Activated T-cell treated with anti-CD3 and anti-CD28 coated beads, Interleukin-2, amount 50 U/mL, for 4 hours (primary cell): ENCODE measurements at regions not wholly inside any gene's neighbourhood (a gene's known extent, or its start where the extent isn't known, plus 50 kb on each side); places are given as distances from the start of the nearest gene placed in this dataset.
"Not testable (repeated sequence)": the region's sequence is repeated elsewhere in the genome, so short reads cannot be mapped to it uniquely, and the experiment has no call there.

Experiments used
- ATAC-seq, 2 donors: fragments of 200-7000 bp; cut with Tn5 transposase; one replicate each; pipeline ENCODE4 v1.10.0; 2021
- DNase-seq: peaks from one replicate; pipeline ENCODE4 v3.0.0-alpha.2; 2020
- H3K27me3 Mint-ChIP-seq: one replicate; pipeline ENCODE4 v1.8.0; 2021; ENCODE audit warnings: low read depth, mixed read lengths
- H3K36me3 Mint-ChIP-seq: one replicate; pipeline ENCODE4 v1.8.0; 2022; ENCODE audit warnings: mixed read lengths; ENCODE audit not compliant: insufficient read depth
- H3K4me1 Mint-ChIP-seq: one replicate; pipeline ENCODE4 v1.8.0; 2021; ENCODE audit warnings: low read depth, mixed read lengths
- H3K4me3 Mint-ChIP-seq: one replicate; pipeline ENCODE4 v1.8.0; 2021; ENCODE audit warnings: mild to moderate bottlenecking, moderate library complexity, mixed read lengths
- H3K9me3 Mint-ChIP-seq: one replicate; pipeline ENCODE4 v1.8.0; 2021; ENCODE audit warnings: mixed read lengths

- H3K9me3 Mint-ChIP-seq, H3K27me3 Mint-ChIP-seq, DNase-seq, ATAC-seq, H3K4me3 Mint-ChIP-seq, H3K4me1 Mint-ChIP-seq, H3K36me3 Mint-ChIP-seq: not testable (repeated sequence)
Measured at GRCh38 chr21:28013123-28013522, 979.6 kb downstream of the LTN1 start.

GRCh38 chr21:28011970-28012369, 980.7 kb downstream of the LTN1 start:
- H3K4me3 Mint-ChIP-seq, H3K4me1 Mint-ChIP-seq, H3K36me3 Mint-ChIP-seq, H3K27me3 Mint-ChIP-seq, DNase-seq, H3K9me3 Mint-ChIP-seq, ATAC-seq: not testable (repeated sequence)

DNA sequence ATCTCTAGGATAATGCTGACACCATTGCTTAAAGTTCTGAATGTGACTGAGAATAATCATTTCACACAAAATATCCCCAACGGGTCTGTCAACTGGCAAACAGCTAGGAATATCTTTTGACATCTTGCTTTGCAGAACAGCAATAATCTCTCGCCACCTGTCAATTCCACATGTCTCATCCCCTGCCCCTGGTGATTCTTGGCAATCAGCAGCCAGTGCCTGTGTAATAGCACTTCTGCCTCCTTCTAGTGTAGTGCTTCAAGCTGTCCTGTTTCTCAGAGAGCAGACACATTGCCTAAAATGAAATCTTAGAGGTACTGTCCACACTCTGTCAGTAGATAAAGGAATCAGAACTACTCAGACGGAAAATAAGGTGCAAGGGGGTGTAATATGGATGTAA, 984.4 kb downstream of the LTN1 start:
- ATAC-seq, H3K36me3 Mint-ChIP-seq, H3K4me1 Mint-ChIP-seq, H3K9me3 Mint-ChIP-seq, H3K27me3 Mint-ChIP-seq, DNase-seq, H3K4me3 Mint-ChIP-seq: not testable (repeated sequence)

- H3K36me3 Mint-ChIP-seq, ATAC-seq, DNase-seq, H3K4me1 Mint-ChIP-seq, H3K9me3 Mint-ChIP-seq, H3K27me3 Mint-ChIP-seq, H3K4me3 Mint-ChIP-seq: not testable (repeated sequence)
Measured at GRCh38 chr21:28003627-28004026, 989.0 kb downstream of the LTN1 start.

DNA sequence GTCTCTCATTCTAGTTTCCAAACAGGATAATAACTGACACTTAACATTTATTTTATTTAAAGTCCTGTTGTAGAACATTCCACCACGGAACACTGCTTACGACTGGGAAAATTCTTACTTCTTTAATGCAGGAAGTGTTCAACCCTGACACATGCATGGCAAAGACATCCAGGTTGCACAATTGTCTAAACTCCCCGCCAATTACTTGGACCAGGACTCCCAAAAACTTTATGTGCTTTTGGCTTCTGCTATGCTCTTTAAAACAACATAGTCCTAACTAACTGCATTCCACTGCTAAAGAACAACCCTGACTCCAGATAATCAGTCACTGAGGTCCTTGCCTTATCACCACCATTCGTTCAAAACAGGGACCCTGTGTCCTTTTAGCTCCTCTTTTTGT, 995.8 kb downstream of the LTN1 start:
- ATAC-seq, H3K9me3 Mint-ChIP-seq, DNase-seq, H3K36me3 Mint-ChIP-seq, H3K4me3 Mint-ChIP-seq, H3K4me1 Mint-ChIP-seq, H3K27me3 Mint-ChIP-seq: not testable (repeated sequence)

DNA sequence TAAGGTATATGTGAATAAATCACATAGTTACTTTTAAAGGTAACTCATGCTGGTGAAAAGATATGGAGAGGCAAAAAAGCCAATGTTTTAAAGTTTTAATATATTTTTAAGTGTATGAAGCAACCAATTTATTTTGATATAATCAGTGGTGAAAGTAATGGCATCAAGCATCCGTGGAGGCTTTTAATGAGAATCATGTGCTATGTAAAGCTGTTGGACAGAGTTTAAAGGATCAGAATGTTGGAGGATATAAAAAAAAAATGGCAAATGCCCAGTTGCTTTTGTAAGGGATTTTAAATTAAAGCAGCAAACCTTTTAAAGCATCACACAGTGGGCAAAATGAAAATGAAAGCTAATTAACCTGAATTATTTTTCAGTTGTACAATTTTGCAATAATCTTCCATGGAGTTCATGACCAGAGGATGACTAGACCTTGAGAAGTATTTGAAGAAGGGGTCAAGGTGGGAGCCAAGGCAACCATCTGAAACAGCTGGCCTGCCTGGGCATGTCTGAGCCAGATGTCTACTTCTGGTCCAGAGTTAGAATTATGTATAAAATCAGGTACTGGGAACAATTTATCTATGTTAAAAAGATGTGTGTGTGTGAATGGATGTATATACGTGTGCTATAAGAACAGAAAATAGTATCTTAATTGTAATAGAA, 1007.9 kb downstream of the LTN1 start:
- not testable (repeated sequence) for H3K36me3 Mint-ChIP-seq, H3K4me1 Mint-ChIP-seq, DNase-seq, H3K9me3 Mint-ChIP-seq, H3K4me3 Mint-ChIP-seq, H3K27me3 Mint-ChIP-seq, ATAC-seq

GRCh38 chr21:27979446-27979845, 1012.6 kb upstream of the ADAMTS5 start:
- not testable (repeated sequence) for H3K36me3 Mint-ChIP-seq, H3K4me1 Mint-ChIP-seq, DNase-seq, H3K27me3 Mint-ChIP-seq, H3K4me3 Mint-ChIP-seq, H3K9me3 Mint-ChIP-seq, ATAC-seq

DNA sequence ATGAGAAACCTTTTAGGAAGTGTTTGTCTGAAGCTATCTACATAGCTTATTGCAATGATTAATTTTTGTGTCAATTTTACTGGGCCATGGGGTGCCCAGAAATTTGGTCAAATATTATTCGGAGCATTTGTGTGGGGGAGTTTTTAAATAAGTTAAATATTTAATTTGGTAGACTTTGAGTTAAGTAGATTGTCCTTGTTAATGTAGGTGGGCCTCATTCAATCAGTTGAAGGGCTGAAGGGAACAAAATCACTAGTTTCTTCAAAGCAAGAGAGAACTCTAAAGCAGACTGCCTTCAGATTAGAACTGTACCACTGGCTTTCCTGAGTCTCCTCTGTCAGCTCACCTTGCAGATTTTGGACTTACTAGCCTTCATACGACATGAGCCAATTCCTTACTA, 1008.6 kb upstream of the ADAMTS5 start:
- Mint-ChIP-seq H3K4me1 (no peaks in the 10 kb centered on the region), H3K9me3 (peaks cover 6% of the 10 kb centered on the region), H3K4me3 (no peak overlapping the region), H3K27me3 (no peaks in the 10 kb centered on the region), H3K36me3 (no peaks in the 10 kb centered on the region)
- DNase-seq, result no peak
- no peak for ATAC-seq

GRCh38 chr21:27974152-27974551, 1007.3 kb upstream of the ADAMTS5 start:
- not testable (repeated sequence) for H3K36me3 Mint-ChIP-seq, H3K9me3 Mint-ChIP-seq, H3K4me1 Mint-ChIP-seq, H3K27me3 Mint-ChIP-seq, DNase-seq, ATAC-seq, H3K4me3 Mint-ChIP-seq

- DNase-seq, H3K4me1 Mint-ChIP-seq, H3K4me3 Mint-ChIP-seq, H3K27me3 Mint-ChIP-seq, H3K9me3 Mint-ChIP-seq, ATAC-seq, H3K36me3 Mint-ChIP-seq: not testable (repeated sequence)
Measured at GRCh38 chr21:27968240-27968639, 1001.4 kb upstream of the ADAMTS5 start.

GRCh38 chr21:27954543-27955165, 987.8 kb upstream of the ADAMTS5 start:
- DNase-seq (no peak), ATAC-seq (no peak)
- no peaks in the 10 kb centered on the region for H3K27me3 Mint-ChIP-seq
- no peaks in the 10 kb centered on the region for H3K9me3 Mint-ChIP-seq
- H3K4me1 Mint-ChIP-seq, result no peaks in the 10 kb centered on the region
- H3K4me3 Mint-ChIP-seq, result no peak overlapping the region
- no peaks in the 10 kb centered on the region for H3K36me3 Mint-ChIP-seq

DNA sequence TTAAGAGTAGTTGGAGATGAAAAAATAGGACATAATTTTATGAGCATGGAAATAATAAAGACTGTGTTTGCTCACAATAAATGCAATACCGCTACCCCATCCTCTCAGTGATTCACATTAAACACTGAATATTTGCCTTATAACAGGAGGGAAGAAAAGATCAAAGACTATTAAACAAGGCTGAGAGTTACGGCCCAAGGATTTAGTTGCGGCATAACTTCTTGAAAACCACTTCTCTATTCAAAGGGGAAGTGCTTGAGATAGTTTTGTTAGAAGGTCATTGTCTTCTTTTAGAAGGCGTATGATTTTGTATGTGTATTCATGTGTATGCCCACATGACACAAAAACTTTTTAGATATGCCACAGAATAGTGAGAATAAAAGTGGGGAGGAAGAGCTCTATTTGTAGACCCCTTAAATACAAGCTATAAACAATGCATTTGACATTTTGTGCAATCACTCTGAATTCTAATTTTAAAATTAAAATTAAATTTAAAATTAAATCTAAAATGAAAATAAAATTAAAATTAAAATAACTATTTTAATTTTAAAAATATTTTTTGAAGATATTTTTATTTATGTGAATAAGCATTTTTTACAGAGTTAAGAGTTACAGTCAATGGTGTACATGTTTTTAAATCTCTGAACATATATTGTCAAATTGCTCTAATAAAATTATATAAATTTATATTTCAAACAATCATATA, 986.6 kb upstream of the ADAMTS5 start:
- Mint-ChIP-seq H3K27me3 (no peaks in the 10 kb centered on the region), H3K4me1 (no peaks in the 10 kb centered on the region)
- no peak for DNase-seq

DNA sequence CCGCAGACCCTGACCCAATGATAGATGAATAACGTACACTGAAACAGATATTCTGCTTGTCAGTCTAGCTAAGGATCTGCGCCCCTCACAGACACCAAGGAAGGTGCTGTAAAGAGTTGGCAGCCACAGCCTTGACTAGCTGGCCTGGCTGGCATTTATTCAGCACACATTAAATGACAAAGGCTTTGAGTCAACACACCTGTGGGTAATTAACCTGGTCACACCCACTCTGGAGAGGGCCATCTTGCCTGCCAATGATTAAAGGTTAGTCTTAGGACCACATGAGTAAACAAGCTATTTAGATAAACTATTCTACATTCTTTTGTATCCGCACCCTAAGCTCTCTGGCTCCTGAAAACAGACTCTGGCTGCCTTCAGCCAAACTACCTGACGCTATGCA, 982.2 kb upstream of the ADAMTS5 start:
- H3K9me3 Mint-ChIP-seq, H3K4me1 Mint-ChIP-seq, H3K36me3 Mint-ChIP-seq, DNase-seq, H3K27me3 Mint-ChIP-seq, H3K4me3 Mint-ChIP-seq, ATAC-seq: not testable (repeated sequence)

More for the DNA sequence above, 986.6 kb upstream of the ADAMTS5 start:
- ATAC-seq, result no peak
- H3K4me3 Mint-ChIP-seq, result no peak overlapping the region
- no peaks in the 10 kb centered on the region for H3K36me3 Mint-ChIP-seq
- peaks cover 4% of the 10 kb centered on the region for H3K9me3 Mint-ChIP-seq

GRCh38 chr21:27930108-27930767, 963.4 kb upstream of the ADAMTS5 start:
- H3K4me1 Mint-ChIP-seq, H3K9me3 Mint-ChIP-seq, DNase-seq, ATAC-seq, H3K4me3 Mint-ChIP-seq, H3K27me3 Mint-ChIP-seq, H3K36me3 Mint-ChIP-seq: not testable (repeated sequence)

- H3K27me3 Mint-ChIP-seq, DNase-seq, ATAC-seq, H3K4me3 Mint-ChIP-seq, H3K4me1 Mint-ChIP-seq, H3K9me3 Mint-ChIP-seq, H3K36me3 Mint-ChIP-seq: not testable (repeated sequence)
Measured at GRCh38 chr21:27929179-27929578, 962.3 kb upstream of the ADAMTS5 start.
